ENCODE measurements at regions not wholly inside any gene's neighbourhood (a gene's known extent, or its start where the extent isn't known, plus 50 kb on each side); places are given as distances from the start of the nearest gene placed in this dataset.
A peak's percentile ranks its signal among the peaks of the same experiment; 100 is the strongest.

- Histone ChIP-seq H3K79me1 (ENCODE audit: low read length) (no peaks in the 10 kb centered on the region), H4K8ac (ENCODE audit: low read depth, low read length) (no peak overlapping the region), H4K12ac (ENCODE audit: low read depth, low read length) (no peak overlapping the region), H3K4me1 (ENCODE audit: control insufficient read depth in 1 of 2, insufficient read depth in 2 of 2, low read length in 2 of 2) (no peaks in the 10 kb centered on the region), H3K14ac (ENCODE audit: low read length) (no peak overlapping the region), H3K27me3 (ENCODE audit: insufficient read depth, low read length) (no peaks in the 10 kb centered on the region), H2BK12ac (ENCODE audit: low read length) (no peak overlapping the region), H2BK120ac (ENCODE audit: insufficient read depth, low read length, poor library complexity) (no peak overlapping the region), H3K79me2 (ENCODE audit: control insufficient read depth, insufficient read depth, low read length, poor library complexity) (no peaks in the 10 kb centered on the region), H3K9me3 (ENCODE audit: insufficient read depth, low read depth, low read length) (no peaks in the 10 kb centered on the region), H3K23ac (ENCODE audit: low read length) (no peak overlapping the region), H3K27ac (ENCODE audit: low read depth, low read length) (no peak overlapping the region), H3K4me3 (ENCODE audit: low read depth, low read length) (no peak overlapping the region), H3K4me2 (ENCODE audit: low read length) (no peak overlapping the region), H2BK5ac (ENCODE audit: low read depth, low read length, poor library complexity) (no peak overlapping the region), H2AFZ (ENCODE audit: insufficient read depth, low read length, poor library complexity) (no peak overlapping the region), H2AK5ac (ENCODE audit: low read length) (no peak overlapping the region), H4K91ac (ENCODE audit: low read depth, low read length) (no peak overlapping the region), H3K4ac (ENCODE audit: low read depth, low read length) (no peak overlapping the region), H3K18ac (ENCODE audit: low read length) (no peak overlapping the region), H3K36me3 (ENCODE audit: control insufficient read depth in 1 of 2, insufficient read depth in 2 of 2, low read length in 2 of 2) (no peaks in the 10 kb centered on the region), H3K9ac (ENCODE audit: low read length) (no peak overlapping the region)
- WGBS (ENCODE audit: extremely low coverage, insufficient coverage, insufficient read length): no CpG with 5 or more reads among the region's 1 CpG
- DNase-seq: no peak
Observed at GRCh38 chr5:67561151-67561932, 364.7 kb upstream of the CD180 start.

GRCh38 chr5:67552773-67553172 is 356.2 kb upstream of the CD180 start:
- Histone ChIP-seq H3K4me1 (ENCODE audit: control insufficient read depth in 1 of 2, insufficient read depth in 2 of 2, low read length in 2 of 2) (no peaks in the 10 kb centered on the region), H3K27ac (ENCODE audit: low read depth, low read length) (no peak overlapping the region), H3K27me3 (ENCODE audit: insufficient read depth, low read length) (no peaks in the 10 kb centered on the region), H3K18ac (ENCODE audit: low read length) (no peak overlapping the region), H3K9ac (ENCODE audit: low read length) (no peak overlapping the region), H2AK5ac (ENCODE audit: low read length) (no peak overlapping the region), H2BK120ac (ENCODE audit: insufficient read depth, low read length, poor library complexity) (no peak overlapping the region), H2AFZ (ENCODE audit: insufficient read depth, low read length, poor library complexity) (no peak overlapping the region), H3K14ac (ENCODE audit: low read length) (no peak overlapping the region), H4K91ac (ENCODE audit: low read depth, low read length) (no peak overlapping the region), H3K36me3 (ENCODE audit: control insufficient read depth in 1 of 2, insufficient read depth in 2 of 2, low read length in 2 of 2) (no peaks in the 10 kb centered on the region), H3K23ac (ENCODE audit: low read length) (no peak overlapping the region), H4K12ac (ENCODE audit: low read depth, low read length) (no peak overlapping the region), H3K79me2 (ENCODE audit: control insufficient read depth, insufficient read depth, low read length, poor library complexity) (no peaks in the 10 kb centered on the region), H4K8ac (ENCODE audit: low read depth, low read length) (no peak overlapping the region), H2BK5ac (ENCODE audit: low read depth, low read length, poor library complexity) (no peak overlapping the region), H3K4me2 (ENCODE audit: low read length) (no peak overlapping the region), H2BK12ac (ENCODE audit: low read length) (no peak overlapping the region), H3K4ac (ENCODE audit: low read depth, low read length) (no peak overlapping the region), H3K79me1 (ENCODE audit: low read length) (no peaks in the 10 kb centered on the region), H3K4me3 (ENCODE audit: low read depth, low read length) (no peak overlapping the region), H3K9me3 (ENCODE audit: insufficient read depth, low read depth, low read length) (no peaks in the 10 kb centered on the region)
- WGBS (ENCODE audit: extremely low coverage, insufficient coverage, insufficient read length): no CpG with 5 or more reads among the region's 1 CpG
- peak; percentile 6 to 22 for DNase-seq

GRCh38 chr5:67549947-67550346 is 353.3 kb upstream of the CD180 start:
- H3K4me3 ChIP-seq (ENCODE audit: low read depth, low read length): no peak overlapping the region
- H3K4ac ChIP-seq (ENCODE audit: low read depth, low read length): no peak overlapping the region
- no peak for DNase-seq
- H3K9ac ChIP-seq (ENCODE audit: low read length): no peak overlapping the region
- H3K27ac ChIP-seq (ENCODE audit: low read depth, low read length): no peak overlapping the region
- no peaks in the 10 kb centered on the region for H3K79me1 ChIP-seq (ENCODE audit: low read length)
- no peak overlapping the region for H4K8ac ChIP-seq (ENCODE audit: low read depth, low read length)
- no peak overlapping the region for H2BK120ac ChIP-seq (ENCODE audit: insufficient read depth, low read length, poor library complexity)
- H2AK5ac ChIP-seq (ENCODE audit: low read length): no peak overlapping the region
- H2BK12ac ChIP-seq (ENCODE audit: low read length): no peak overlapping the region
- H2AFZ ChIP-seq (ENCODE audit: insufficient read depth, low read length, poor library complexity): no peak overlapping the region
- no peak overlapping the region for H4K12ac ChIP-seq (ENCODE audit: low read depth, low read length)
- no peak overlapping the region for H3K4me2 ChIP-seq (ENCODE audit: low read length)
- WGBS (ENCODE audit: extremely low coverage, insufficient coverage, insufficient read length): no CpG with 5 or more reads among the region's 4 CpGs
- no peak overlapping the region for H2BK5ac ChIP-seq (ENCODE audit: low read depth, low read length, poor library complexity)
- no peaks in the 10 kb centered on the region for H3K27me3 ChIP-seq (ENCODE audit: insufficient read depth, low read length)
- no peak overlapping the region for H3K23ac ChIP-seq (ENCODE audit: low read length)
- H3K14ac ChIP-seq (ENCODE audit: low read length): no peak overlapping the region
- H3K36me3 ChIP-seq (ENCODE audit: control insufficient read depth in 1 of 2, insufficient read depth in 2 of 2, low read length in 2 of 2): no peaks in the 10 kb centered on the region
- no peak overlapping the region for H3K18ac ChIP-seq (ENCODE audit: low read length)
- no peaks in the 10 kb centered on the region for H3K9me3 ChIP-seq (ENCODE audit: insufficient read depth, low read depth, low read length)
- H4K91ac ChIP-seq (ENCODE audit: low read depth, low read length): no peak overlapping the region
- no peaks in the 10 kb centered on the region for H3K4me1 ChIP-seq (ENCODE audit: control insufficient read depth in 1 of 2, insufficient read depth in 2 of 2, low read length in 2 of 2)
- H3K79me2 ChIP-seq (ENCODE audit: control insufficient read depth, insufficient read depth, low read length, poor library complexity): no peaks in the 10 kb centered on the region

GRCh38 chr5:67549296-67549618 is 352.7 kb upstream of the CD180 start:
- no peak overlapping the region for H3K18ac ChIP-seq (ENCODE audit: low read length)
- no peak overlapping the region for H3K27ac ChIP-seq (ENCODE audit: low read depth, low read length)
- H3K79me1 ChIP-seq (ENCODE audit: low read length): no peaks in the 10 kb centered on the region
- H3K4ac ChIP-seq (ENCODE audit: low read depth, low read length): no peak overlapping the region
- H2BK5ac ChIP-seq (ENCODE audit: low read depth, low read length, poor library complexity): no peak overlapping the region
- H2BK12ac ChIP-seq (ENCODE audit: low read length): no peak overlapping the region
- H3K27me3 ChIP-seq (ENCODE audit: insufficient read depth, low read length): no peaks in the 10 kb centered on the region
- H3K36me3 ChIP-seq (ENCODE audit: control insufficient read depth in 1 of 2, insufficient read depth in 2 of 2, low read length in 2 of 2): no peaks in the 10 kb centered on the region
- no CpG with 5 or more reads among the region's 3 CpGs for WGBS (ENCODE audit: extremely low coverage, insufficient coverage, insufficient read length)
- H3K9me3 ChIP-seq (ENCODE audit: insufficient read depth, low read depth, low read length): no peaks in the 10 kb centered on the region
- no peak overlapping the region for H2BK120ac ChIP-seq (ENCODE audit: insufficient read depth, low read length, poor library complexity)
- H4K91ac ChIP-seq (ENCODE audit: low read depth, low read length): no peak overlapping the region
- no peak overlapping the region for H3K4me2 ChIP-seq (ENCODE audit: low read length)
- no peak overlapping the region for H4K12ac ChIP-seq (ENCODE audit: low read depth, low read length)
- H2AFZ ChIP-seq (ENCODE audit: insufficient read depth, low read length, poor library complexity): no peak overlapping the region
- H3K79me2 ChIP-seq (ENCODE audit: control insufficient read depth, insufficient read depth, low read length, poor library complexity): no peaks in the 10 kb centered on the region
- H3K4me1 ChIP-seq (ENCODE audit: control insufficient read depth in 1 of 2, insufficient read depth in 2 of 2, low read length in 2 of 2): no peaks in the 10 kb centered on the region
- no peak overlapping the region for H3K4me3 ChIP-seq (ENCODE audit: low read depth, low read length)
- no peak overlapping the region for H3K14ac ChIP-seq (ENCODE audit: low read length)
- H4K8ac ChIP-seq (ENCODE audit: low read depth, low read length): no peak overlapping the region
- no peak overlapping the region for H3K23ac ChIP-seq (ENCODE audit: low read length)
- no peak overlapping the region for H3K9ac ChIP-seq (ENCODE audit: low read length)
- DNase-seq: no peak
- no peak overlapping the region for H2AK5ac ChIP-seq (ENCODE audit: low read length)
